Hippocampal formation (tissue), 2 donors: ENCODE measurements at regions not wholly inside any gene's neighbourhood (a gene's known extent, or its start where the extent isn't known, plus 50 kb on each side); places are given as distances from the start of the nearest gene placed in this dataset.

Experiments
- DNase-seq, 2 donors: peaks; one replicate each; lab custom pipeline; 2025; lab: John Stamatoyannopoulos, UW

DNA sequence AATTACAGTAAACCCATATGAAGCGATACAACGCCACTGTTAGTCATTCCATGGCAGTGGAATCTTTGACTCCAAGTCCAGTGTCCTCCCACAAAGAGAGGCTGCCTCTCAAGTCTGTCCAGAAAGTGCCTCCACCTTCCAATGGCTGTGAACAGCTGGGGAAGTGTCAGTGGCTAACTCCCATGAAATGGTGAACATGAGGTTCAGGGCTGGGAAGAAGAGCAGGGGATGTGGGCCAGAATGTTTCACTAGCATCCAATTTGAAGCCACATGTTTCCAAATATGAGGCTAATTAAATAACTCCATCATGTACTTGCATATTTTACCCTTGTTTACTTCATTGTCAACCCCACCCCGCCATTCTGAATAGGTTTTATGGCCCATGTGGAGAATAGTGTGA is 53.1 kb upstream of the CHST15 start:
- DNase-seq = no peak

DNA sequence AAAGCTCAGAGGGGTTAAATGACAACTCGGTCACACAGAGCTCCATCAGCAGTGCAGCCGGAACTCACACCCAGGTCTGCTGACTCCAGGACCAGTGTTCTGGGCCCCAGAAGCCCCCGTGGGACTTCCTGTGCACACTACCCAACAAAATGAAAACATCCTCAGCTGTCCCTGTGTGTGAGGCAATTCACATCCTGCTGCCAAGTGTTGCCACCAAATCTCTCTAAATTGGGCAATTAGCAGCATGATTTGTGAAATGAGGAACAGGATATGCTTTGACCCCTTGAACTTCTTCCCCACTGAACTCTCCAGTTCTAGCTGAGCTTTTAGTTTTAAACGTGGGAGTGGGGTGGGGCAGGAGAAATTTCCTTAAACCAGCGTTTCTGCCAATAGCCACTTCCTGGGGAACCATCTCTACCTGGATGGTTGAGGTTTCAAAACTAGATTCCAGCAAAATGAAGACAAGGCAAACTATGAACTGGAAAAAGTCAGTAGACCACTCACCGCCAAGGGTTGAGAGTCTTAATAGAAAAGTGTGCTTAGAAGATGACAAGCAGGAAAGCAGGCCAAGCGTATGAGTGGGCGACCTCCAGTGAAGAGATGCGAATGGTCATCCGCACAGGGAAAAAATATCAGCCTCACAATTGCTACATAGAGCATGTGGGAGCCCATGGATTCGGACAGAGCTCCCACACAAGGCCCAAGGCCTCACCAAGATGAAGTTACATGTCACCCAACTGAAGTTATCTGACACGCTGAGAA is 51.9 kb upstream of the CHST15 start:
- no peak for DNase-seq

GRCh38 chr10:124144536-124144935 is 51.1 kb upstream of the CHST15 start:
- DNase-seq = no peak

DNA sequence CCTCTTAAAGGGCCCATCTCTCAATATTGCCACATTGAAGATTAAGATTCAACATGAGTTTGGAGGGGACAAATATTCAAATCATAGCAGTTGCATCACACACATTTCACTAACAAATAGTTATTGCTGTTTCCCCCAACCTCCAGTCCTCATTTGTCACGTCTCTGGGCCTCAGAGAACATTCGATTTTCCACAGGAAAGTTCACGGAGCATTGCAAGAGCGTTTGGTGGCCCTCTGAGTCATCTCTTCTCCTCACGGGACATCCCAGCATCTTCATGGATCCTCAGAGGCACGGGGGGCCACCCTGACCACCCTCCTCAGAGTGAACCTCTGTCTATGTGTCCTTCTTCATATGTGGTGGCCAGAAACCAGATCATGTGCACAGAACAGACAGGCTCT is 50.3 kb upstream of the CHST15 start:
- no peak for DNase-seq
